ENCODE measurements at regions not wholly inside any gene's neighbourhood (a gene's known extent, or its start where the extent isn't known, plus 50 kb on each side); places are given as distances from the start of the nearest gene placed in this dataset.

DNA sequence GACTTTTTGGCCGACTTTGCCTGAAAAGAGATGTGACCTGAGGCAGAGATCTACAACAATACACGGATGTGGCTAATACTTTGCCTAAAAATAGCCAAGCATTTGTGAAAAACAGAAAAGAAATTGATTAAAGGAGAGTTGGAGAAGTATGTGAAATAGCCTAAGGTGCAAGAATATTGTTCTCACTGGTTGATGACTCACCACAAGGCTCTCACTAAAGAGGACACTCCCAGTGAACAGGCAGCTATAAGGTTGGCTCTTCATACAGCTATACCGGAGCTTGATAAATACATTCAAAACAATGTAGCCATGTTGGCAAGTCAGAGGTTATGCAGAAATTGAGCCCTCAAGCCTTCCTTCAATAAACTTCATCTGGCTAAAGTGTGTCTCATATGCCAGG, 317.2 kb upstream of the GRAMD2B start:
- DNase-seq: no peak
- Histone ChIP-seq H3K36me3 (no peaks in the 10 kb centered on the region), H3K4me3 (ENCODE audit: low read depth, low read length) (no peak overlapping the region), H3K9me3 (no peaks in the 10 kb centered on the region), H3K4me1 (no peaks in the 10 kb centered on the region), H3K27me3 (no peaks in the 10 kb centered on the region)
- TF ChIP-seq CTCF (IDR thresholded peaks at IDR 0.05; ENCODE audit: low read depth, low read length): no peak

DNA sequence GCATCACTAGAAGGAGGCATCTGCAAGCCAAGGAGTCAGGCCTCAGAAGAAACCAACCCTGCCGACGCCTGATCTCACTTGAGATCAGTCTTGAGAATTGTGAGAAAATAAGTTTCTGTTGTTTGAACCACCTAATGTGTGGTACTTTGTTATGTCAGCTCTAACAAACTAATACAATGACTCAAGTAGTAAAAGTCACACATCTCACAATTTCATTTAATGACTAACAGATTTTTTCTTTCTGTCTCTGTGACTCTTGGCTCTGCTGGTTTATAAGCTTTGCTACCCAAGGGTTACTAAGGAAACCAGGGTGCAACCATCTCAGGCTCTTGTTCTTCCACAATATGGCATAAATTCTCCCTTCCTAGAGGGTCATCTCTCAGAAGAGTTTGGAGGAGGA, 315.8 kb upstream of the GRAMD2B start:
- Histone ChIP-seq H3K27me3 (no peaks in the 10 kb centered on the region), H3K4me3 (ENCODE audit: low read depth, low read length) (no peak overlapping the region), H3K4me1 (no peaks in the 10 kb centered on the region), H3K36me3 (no peaks in the 10 kb centered on the region), H3K9me3 (no peaks in the 10 kb centered on the region)
- TF ChIP-seq CTCF (IDR thresholded peaks at IDR 0.05; ENCODE audit: low read depth, low read length): no peak
- DNase-seq: no peak

- Histone ChIP-seq H3K36me3 (no peaks in the 10 kb centered on the region), H3K4me3 (ENCODE audit: low read depth, low read length) (no peak overlapping the region), H3K9me3 (no peaks in the 10 kb centered on the region), H3K4me1 (no peaks in the 10 kb centered on the region), H3K27me3 (no peaks in the 10 kb centered on the region)
- TF ChIP-seq CTCF (IDR thresholded peaks at IDR 0.05; ENCODE audit: low read depth, low read length): no peak
- no peak for DNase-seq
Measured at GRCh38 chr5:126108470-126108869, 314.7 kb upstream of the GRAMD2B start.

GRCh38 chr5:126115059-126115629, 308.1 kb upstream of the GRAMD2B start:
- no peak for TF ChIP-seq CTCF (IDR thresholded peaks at IDR 0.05; ENCODE audit: low read depth, low read length)
- H3K9me3 ChIP-seq: no peaks in the 10 kb centered on the region
- no peak for DNase-seq
- no peak overlapping the region for H3K4me3 ChIP-seq (ENCODE audit: low read depth, low read length)
- no peaks in the 10 kb centered on the region for H3K27me3 ChIP-seq
- no peaks in the 10 kb centered on the region for H3K36me3 ChIP-seq
- 0 out of 2 replicates have a peak, but pooled peaks cover 8% of the 10 kb centered on the region for H3K4me1 ChIP-seq

DNA sequence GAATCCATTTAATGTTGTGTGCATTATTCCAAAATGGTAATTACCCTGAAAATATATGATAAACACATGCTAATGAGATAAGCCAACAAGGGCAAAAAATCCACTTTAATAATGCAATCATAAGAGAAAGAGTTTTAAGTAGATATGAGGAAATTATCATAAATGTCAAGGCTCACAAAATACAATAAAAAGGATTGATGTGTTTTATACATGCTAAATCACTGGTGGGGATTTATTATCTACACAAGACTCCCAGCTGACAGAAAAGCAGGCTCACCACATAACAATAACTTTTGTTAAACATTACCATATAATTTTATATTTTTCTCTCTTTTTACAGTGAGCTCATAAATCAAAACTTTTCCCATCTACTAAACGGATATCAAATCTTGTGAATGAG, 306.2 kb upstream of the GRAMD2B start:
- Histone ChIP-seq H3K27me3 (no peaks in the 10 kb centered on the region), H3K4me3 (ENCODE audit: low read depth, low read length) (no peak overlapping the region), H3K9me3 (no peaks in the 10 kb centered on the region), H3K36me3 (no peaks in the 10 kb centered on the region), H3K4me1 (peaks cover 8% of the 10 kb centered on the region; the same call in 1 of the 2 replicates)
- no peak for TF ChIP-seq CTCF (IDR thresholded peaks at IDR 0.05; ENCODE audit: low read depth, low read length)
- DNase-seq: no peak

DNA sequence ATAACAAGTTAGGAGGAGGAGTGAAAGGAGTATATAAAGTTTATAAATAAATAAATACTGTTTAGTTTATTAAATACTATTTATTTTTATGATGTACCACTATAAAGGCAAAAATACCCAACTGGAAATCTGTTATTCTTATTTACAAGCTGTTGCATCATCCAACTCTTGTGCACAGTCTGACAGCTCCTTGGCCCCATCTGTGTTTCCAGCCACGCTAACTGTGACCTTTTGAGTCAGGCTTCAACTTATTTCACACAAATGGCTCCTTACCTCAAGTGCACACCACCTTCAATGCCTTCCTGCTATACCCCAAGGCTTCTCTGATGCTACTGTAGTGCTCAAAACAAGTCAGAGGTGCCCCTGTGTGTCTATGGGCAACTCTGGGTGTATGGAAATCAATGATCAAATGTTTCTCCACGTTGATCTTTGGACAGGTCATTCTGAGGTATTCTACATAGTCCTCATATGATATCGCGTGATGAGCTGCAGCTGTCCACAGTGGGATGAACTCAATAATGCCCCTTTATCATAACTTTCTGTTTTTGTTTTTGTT, 303.2 kb upstream of the GRAMD2B start:
- no peak for DNase-seq
- Histone ChIP-seq H3K9me3 (no peaks in the 10 kb centered on the region), H3K27me3 (no peaks in the 10 kb centered on the region), H3K4me3 (ENCODE audit: low read depth, low read length) (no peak overlapping the region), H3K4me1 (peaks cover 6% of the 10 kb centered on the region; the same call in 1 of the 2 replicates), H3K36me3 (no peaks in the 10 kb centered on the region)
- TF ChIP-seq CTCF (IDR thresholded peaks at IDR 0.05; ENCODE audit: low read depth, low read length): no peak
